Natural killer cell treated with Interleukin-12 subunit alpha and Interleukin-12 subunit beta and Interleukin-15 and Interleukin-18, amount 100 ng/mL, for 72 hours (primary cell): ENCODE measurements at regions not wholly inside any gene's neighbourhood (a gene's known extent, or its start where the extent isn't known, plus 50 kb on each side); places are given as distances from the start of the nearest gene placed in this dataset.

Experiments used
- ATAC-seq, 2 donors: fragments of 150-1000 bp; cut with Tn5 transposase in 1 of 2; sonication (Bioruptor Pico), chemical (Tn5 transposase) in 1 of 2; 2 replicates each; pipeline ENCODE4 v1.10.0; 2021
- DNase-seq: peaks from one replicate; pipeline ENCODE4 v3.0.0; 2022; ENCODE audit warnings: low spot score
- H3K27ac Mint-ChIP-seq, 2 donors: 1 replicate in 1 of 2; 2 replicates in 1 of 2; pipeline ENCODE4 v1.8.0; 2022; ENCODE audit warnings: mixed read lengths in 2 of 2, mild to moderate bottlenecking in 1 of 2, moderate library complexity in 1 of 2
- H3K27me3 Mint-ChIP-seq, 2 donors: 1 replicate in 1 of 2; 2 replicates in 1 of 2; pipeline ENCODE4 v1.8.0; 2022; ENCODE audit warnings: mixed read lengths in 2 of 2
- H3K36me3 Mint-ChIP-seq: one replicate; pipeline ENCODE4 v1.8.0; 2022; ENCODE audit warnings: mixed read lengths
- H3K4me1 Mint-ChIP-seq, 2 donors: 1 replicate in 1 of 2; 2 replicates in 1 of 2; pipeline ENCODE4 v1.8.0; 2022; ENCODE audit warnings: low read depth in 2 of 2, mixed read lengths in 2 of 2, mild to moderate bottlenecking in 1 of 2
- H3K4me3 Mint-ChIP-seq: one replicate; pipeline ENCODE4 v1.8.0; 2022; ENCODE audit warnings: mixed read lengths
- H3K9me3 Mint-ChIP-seq: 2 replicates; pipeline ENCODE4 v1.8.0; 2022; ENCODE audit warnings: mixed read lengths

DNA sequence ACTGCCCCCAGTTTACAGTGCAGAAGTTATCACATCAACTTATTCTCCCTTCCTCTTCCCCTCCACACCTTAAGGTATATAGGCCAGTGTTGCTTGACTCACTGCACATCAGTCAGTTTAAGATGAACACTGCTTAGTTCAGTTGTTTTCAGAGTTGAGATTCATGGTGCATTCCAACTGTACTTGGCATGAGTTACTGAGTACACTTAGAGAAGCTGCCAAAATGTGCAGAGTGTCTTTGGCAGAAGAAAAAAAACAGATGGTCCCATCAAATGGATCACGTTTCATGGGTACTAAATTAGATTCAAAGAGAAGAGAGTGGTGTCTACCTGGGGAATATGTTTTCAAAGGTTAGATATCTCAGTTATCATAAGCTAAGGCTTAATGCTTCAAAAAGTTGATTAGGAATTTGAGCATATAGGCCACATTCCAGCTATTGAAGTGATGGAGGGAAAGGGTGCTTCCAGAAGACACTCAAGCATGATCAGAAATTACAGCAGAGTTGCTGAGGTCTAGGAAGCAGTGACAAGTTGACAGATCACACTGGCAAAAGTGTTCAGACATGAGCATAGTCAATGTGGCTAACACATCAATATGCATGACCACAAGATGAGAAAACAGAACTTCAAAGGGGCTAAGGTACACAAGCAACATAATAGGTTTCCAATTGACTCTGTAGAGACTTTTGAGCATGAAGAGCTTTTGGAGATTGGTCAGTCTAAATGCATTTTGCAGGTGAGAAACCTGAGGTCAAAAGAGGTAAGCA, 579.2 kb upstream of the CELF2 start:
- Mint-ChIP-seq H3K27ac (no peak overlapping the region), H3K9me3 (peaks cover 2% of the 10 kb centered on the region), H3K4me3 (no peak overlapping the region), H3K36me3 (no peaks in the 10 kb centered on the region), H3K4me1 (peaks cover 0 to 3% of the 10 kb centered on the region in 2 donors), H3K27me3 (peaks cover 5 to 6% of the 10 kb centered on the region in 2 donors)
- DNase-seq = no peak
- peak in 1 of 2 donors; percentile 48 for ATAC-seq

DNA sequence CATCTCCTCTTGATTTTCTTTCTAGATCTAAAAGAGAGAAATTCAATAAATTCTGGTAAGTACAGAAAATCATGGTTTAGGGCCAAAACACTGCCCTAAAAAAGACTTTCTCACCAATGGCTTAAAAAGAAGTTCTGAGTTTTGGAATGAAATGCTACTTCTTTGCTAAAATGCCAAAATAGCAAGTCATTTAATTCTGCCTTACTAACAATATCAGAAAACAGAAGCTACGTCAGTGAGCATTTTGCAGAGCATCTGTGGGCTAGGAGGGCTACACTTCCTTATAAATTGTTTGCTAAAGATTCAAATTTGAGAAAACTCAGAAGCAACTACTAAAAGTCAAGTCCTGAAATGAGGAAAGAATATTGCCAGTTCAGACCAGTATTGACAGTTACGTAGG, 560.8 kb upstream of the CELF2 start:
- H3K27me3 Mint-ChIP-seq = peaks cover 0 to 9% of the 10 kb centered on the region in 2 donors
- ATAC-seq (no peak), DNase-seq (no peak)
- no peak overlapping the region for H3K4me3 Mint-ChIP-seq
- no peaks in the 10 kb centered on the region for H3K4me1 Mint-ChIP-seq
- no peaks in the 10 kb centered on the region for H3K36me3 Mint-ChIP-seq
- H3K27ac Mint-ChIP-seq = no peak overlapping the region
- H3K9me3 Mint-ChIP-seq = no peaks in the 10 kb centered on the region

DNA sequence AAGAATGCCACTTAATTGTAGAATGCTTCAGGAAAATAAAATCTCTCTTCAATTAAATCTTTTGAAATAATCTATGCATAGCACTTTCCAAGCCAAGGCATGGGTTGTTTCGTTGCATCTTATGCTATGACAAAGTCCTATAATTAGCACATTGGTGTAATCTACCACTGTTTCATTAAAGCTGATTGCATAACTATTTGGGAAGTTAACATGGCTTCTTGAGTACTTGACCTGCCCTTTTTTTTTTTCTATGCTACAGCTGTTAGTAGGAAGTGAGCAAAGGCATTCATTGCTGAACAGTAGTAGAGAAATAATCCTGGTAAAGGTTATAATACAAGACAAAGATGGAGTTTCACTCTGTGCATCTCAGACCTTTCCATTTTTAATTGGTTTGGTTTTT, 557.2 kb upstream of the CELF2 start:
- no peaks in the 10 kb centered on the region for H3K36me3 Mint-ChIP-seq
- DNase-seq (no peak), ATAC-seq (no peak)
- peaks cover 0 to 5% of the 10 kb centered on the region in 2 donors for H3K27me3 Mint-ChIP-seq
- no peak overlapping the region for H3K27ac Mint-ChIP-seq
- H3K4me1 Mint-ChIP-seq = no peaks in the 10 kb centered on the region
- no peak overlapping the region for H3K4me3 Mint-ChIP-seq
- H3K9me3 Mint-ChIP-seq = no peaks in the 10 kb centered on the region

GRCh38 chr10:10462151-10462941, 555.3 kb upstream of the CELF2 start:
- H3K27me3 Mint-ChIP-seq = peaks cover 0 to 5% of the 10 kb centered on the region in 2 donors
- H3K27ac Mint-ChIP-seq = no peak overlapping the region
- no peak overlapping the region for H3K4me3 Mint-ChIP-seq
- no peak for DNase-seq
- no peaks in the 10 kb centered on the region for H3K9me3 Mint-ChIP-seq
- no peaks in the 10 kb centered on the region for H3K4me1 Mint-ChIP-seq
- no peak for ATAC-seq
- no peaks in the 10 kb centered on the region for H3K36me3 Mint-ChIP-seq

GRCh38 chr10:10471758-10472157, 545.9 kb upstream of the CELF2 start:
- no peaks in the 10 kb centered on the region for H3K4me1 Mint-ChIP-seq
- no peak for ATAC-seq
- DNase-seq = no peak
- no peak overlapping the region for H3K4me3 Mint-ChIP-seq
- H3K27me3 Mint-ChIP-seq = peaks cover 0 to 8% of the 10 kb centered on the region in 2 donors
- H3K27ac Mint-ChIP-seq = no peak overlapping the region
- H3K9me3 Mint-ChIP-seq = peaks cover 8% of the 10 kb centered on the region
- no peaks in the 10 kb centered on the region for H3K36me3 Mint-ChIP-seq

DNA sequence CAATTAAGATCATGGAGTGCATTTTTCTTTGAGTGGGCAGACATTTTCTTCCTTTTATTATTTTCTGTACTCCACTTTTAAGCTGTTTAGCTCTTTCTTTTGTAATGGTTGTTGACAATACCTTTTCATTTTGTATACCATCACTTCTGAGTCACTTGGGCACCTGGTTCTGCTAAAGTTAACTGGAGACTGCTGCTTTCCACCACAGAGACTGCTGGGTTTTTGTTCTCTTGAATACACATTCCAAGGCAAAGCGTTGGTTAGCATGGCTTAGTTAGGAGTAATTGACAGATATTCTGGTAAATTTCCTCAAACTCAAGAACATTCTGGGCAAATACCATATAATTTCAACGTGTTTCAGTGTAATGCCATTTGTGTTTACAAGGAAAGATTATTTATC, 541.9 kb upstream of the CELF2 start:
- H3K4me3 Mint-ChIP-seq = no peak overlapping the region
- DNase-seq (no peak), ATAC-seq (no peak)
- H3K9me3 Mint-ChIP-seq = peaks cover 11% of the 10 kb centered on the region
- H3K27me3 Mint-ChIP-seq = peaks cover 0 to 8% of the 10 kb centered on the region in 2 donors
- H3K36me3 Mint-ChIP-seq = no peaks in the 10 kb centered on the region
- H3K27ac Mint-ChIP-seq = no peak overlapping the region
- H3K4me1 Mint-ChIP-seq = no peaks in the 10 kb centered on the region

GRCh38 chr10:10477844-10478243, 539.8 kb upstream of the CELF2 start:
- no peaks in the 10 kb centered on the region for H3K36me3 Mint-ChIP-seq
- no peak for ATAC-seq
- no peaks in the 10 kb centered on the region for H3K4me1 Mint-ChIP-seq

GRCh38 chr10:10479465-10479864, 538.2 kb upstream of the CELF2 start:
- Mint-ChIP-seq H3K9me3 (peaks cover 2% of the 10 kb centered on the region), H3K27me3 (peaks cover 6 to 8% of the 10 kb centered on the region in 2 donors), H3K36me3 (no peaks in the 10 kb centered on the region), H3K27ac (no peak overlapping the region), H3K4me3 (no peak overlapping the region), H3K4me1 (no peaks in the 10 kb centered on the region)
- ATAC-seq (no peak), DNase-seq (no peak)

More at GRCh38 chr10:10477844-10478243, 539.8 kb upstream of the CELF2 start:
- H3K4me3 Mint-ChIP-seq = no peak overlapping the region
- H3K27me3 Mint-ChIP-seq = peaks cover 6 to 12% of the 10 kb centered on the region in 2 donors
- no peak overlapping the region for H3K27ac Mint-ChIP-seq
- no peak for DNase-seq
- H3K9me3 Mint-ChIP-seq = peaks cover 6% of the 10 kb centered on the region

- no peak for ATAC-seq
- peaks cover 6 to 8% of the 10 kb centered on the region in 2 donors for H3K27me3 Mint-ChIP-seq
- no peak overlapping the region for H3K4me3 Mint-ChIP-seq
- no peaks in the 10 kb centered on the region for H3K4me1 Mint-ChIP-seq
- H3K36me3 Mint-ChIP-seq = no peaks in the 10 kb centered on the region
- H3K27ac Mint-ChIP-seq = no peak overlapping the region
- H3K9me3 Mint-ChIP-seq = peaks cover 2% of the 10 kb centered on the region
- no peak for DNase-seq
Measured at GRCh38 chr10:10482613-10483012, 535.1 kb upstream of the CELF2 start.

DNA sequence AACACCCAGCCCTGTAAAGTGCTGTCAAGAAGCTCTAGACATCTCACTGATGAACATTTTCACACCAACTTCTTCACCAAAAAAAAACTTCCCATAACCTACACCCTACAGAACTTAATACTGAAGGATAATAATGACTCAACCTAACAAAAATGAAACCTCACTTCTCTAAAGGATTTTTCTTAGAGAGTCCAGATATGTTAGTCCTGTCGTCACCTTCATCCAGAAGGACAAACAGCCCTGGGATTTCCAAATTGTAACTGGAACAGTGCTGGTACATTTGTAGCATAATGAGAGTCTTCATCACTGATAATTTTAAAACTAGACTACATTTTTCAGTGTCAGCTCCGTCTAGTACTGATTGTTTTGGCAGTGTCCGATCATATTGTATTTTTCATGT, 528.6 kb upstream of the CELF2 start:
- H3K9me3 Mint-ChIP-seq = no peaks in the 10 kb centered on the region
- H3K27ac Mint-ChIP-seq = no peak overlapping the region
- H3K4me3 Mint-ChIP-seq = no peak overlapping the region
- DNase-seq = no peak
- H3K36me3 Mint-ChIP-seq = no peaks in the 10 kb centered on the region
- no peaks in the 10 kb centered on the region for H3K4me1 Mint-ChIP-seq
- no peak for ATAC-seq
- peaks cover 10 to 22% of the 10 kb centered on the region in 2 donors for H3K27me3 Mint-ChIP-seq

GRCh38 chr10:10489805-10490571, 527.7 kb upstream of the CELF2 start:
- no peaks in the 10 kb centered on the region for H3K9me3 Mint-ChIP-seq
- H3K4me3 Mint-ChIP-seq = no peak overlapping the region
- no peaks in the 10 kb centered on the region for H3K36me3 Mint-ChIP-seq
- ATAC-seq = no peak
- no peak for DNase-seq
- H3K4me1 Mint-ChIP-seq = no peaks in the 10 kb centered on the region
- H3K27me3 Mint-ChIP-seq = peaks cover 10 to 22% of the 10 kb centered on the region in 2 donors
- no peak overlapping the region for H3K27ac Mint-ChIP-seq

GRCh38 chr10:10490581-10490980, 527.1 kb upstream of the CELF2 start:
- DNase-seq (no peak), ATAC-seq (no peak)
- H3K9me3 Mint-ChIP-seq = no peaks in the 10 kb centered on the region
- no peak overlapping the region for H3K27ac Mint-ChIP-seq
- H3K4me1 Mint-ChIP-seq = no peaks in the 10 kb centered on the region
- no peaks in the 10 kb centered on the region for H3K36me3 Mint-ChIP-seq
- peaks cover 10 to 22% of the 10 kb centered on the region in 2 donors for H3K27me3 Mint-ChIP-seq
- no peak overlapping the region for H3K4me3 Mint-ChIP-seq

DNA sequence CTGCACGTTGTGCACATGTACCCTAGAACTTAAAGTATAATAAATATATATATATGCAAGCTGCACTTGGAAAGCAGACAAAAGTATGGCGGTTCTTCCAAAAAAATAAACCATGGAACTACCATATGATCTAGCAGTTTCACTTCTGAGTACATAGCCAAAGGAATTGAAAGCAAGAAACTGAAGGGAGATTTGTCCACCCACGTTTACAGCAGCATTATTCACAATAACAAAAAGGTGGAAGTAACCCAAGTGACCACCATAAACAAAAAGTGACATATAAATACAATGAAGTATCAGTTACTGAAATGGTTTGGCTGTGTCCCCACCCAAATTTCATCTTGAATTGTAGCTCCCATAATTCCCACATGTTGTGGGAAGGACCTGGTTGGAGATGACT, 525.3 kb upstream of the CELF2 start:
- ATAC-seq (no peak), DNase-seq (no peak)
- H3K27ac Mint-ChIP-seq = no peak overlapping the region
- no peak overlapping the region for H3K4me3 Mint-ChIP-seq
- H3K36me3 Mint-ChIP-seq = no peaks in the 10 kb centered on the region
- H3K9me3 Mint-ChIP-seq = no peaks in the 10 kb centered on the region
- no peaks in the 10 kb centered on the region for H3K4me1 Mint-ChIP-seq
- H3K27me3 Mint-ChIP-seq = peaks cover 10 to 33% of the 10 kb centered on the region in 2 donors

GRCh38 chr10:10493833-10494232, 523.8 kb upstream of the CELF2 start:
- Mint-ChIP-seq H3K27me3 (peaks cover 17 to 38% of the 10 kb centered on the region in 2 donors), H3K4me1 (no peaks in the 10 kb centered on the region), H3K9me3 (peaks cover 8% of the 10 kb centered on the region), H3K27ac (no peak overlapping the region), H3K36me3 (no peaks in the 10 kb centered on the region), H3K4me3 (no peak overlapping the region)
- ATAC-seq = no peak
- DNase-seq = no peak
